ENCODE measurements at regions not wholly inside any gene's neighbourhood (a gene's known extent, or its start where the extent isn't known, plus 50 kb on each side); places are given as distances from the start of the nearest gene placed in this dataset.

DNA sequence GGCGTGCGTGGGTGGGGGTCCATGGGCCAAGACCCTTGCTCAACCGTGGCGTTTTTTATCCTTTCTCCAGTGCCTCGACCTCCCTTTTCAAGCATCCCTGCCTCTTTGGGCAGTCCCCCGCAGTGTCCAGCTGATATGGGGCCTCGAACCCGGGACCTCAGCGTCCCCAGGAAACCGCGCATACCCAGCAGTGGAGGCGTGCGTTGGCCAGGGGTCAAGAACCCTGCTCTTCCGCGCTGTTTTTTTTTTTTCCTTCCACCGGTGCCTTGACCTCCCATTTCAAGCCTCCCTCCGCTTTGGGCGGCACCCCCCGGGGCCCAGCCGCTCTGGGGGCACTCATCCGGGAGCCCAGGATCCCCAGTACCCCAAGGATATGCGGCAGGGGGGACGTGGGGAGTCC lies 325.8 kb downstream of the ALG10 start:
- Histone ChIP-seq H3K36me3 (ENCODE audit: control insufficient read depth in 4 of 4, insufficient read depth in 3 of 4, low read depth in 1 of 4, low read length in 3 of 4) (no peaks in the 10 kb centered on the region), H3K9ac (ENCODE audit: low read depth in 1 of 2, low read length in 2 of 2) (no peak overlapping the region), H3K9me3 (ENCODE audit: control insufficient read depth in 4 of 4, low read length in 3 of 4) (peaks cover 0 to 4% (median 2%) of the 10 kb centered on the region in 4 donors), H3K4me3 (ENCODE audit: low read depth in 1 of 3, low read length in 3 of 3) (no peak overlapping the region), H3K27ac (ENCODE audit: low read depth in 1 of 2, low read length in 2 of 2) (no peak overlapping the region), H3K4me1 (ENCODE audit: control insufficient read depth in 4 of 4, insufficient read depth in 4 of 4, low read length in 3 of 4) (peaks cover 0 to 2% (median 0%) of the 10 kb centered on the region in 4 donors), H3K27me3 (ENCODE audit: control insufficient read depth in 4 of 4, insufficient read depth in 4 of 4, low read length in 3 of 4) (peaks cover 0 to 13% (median 0%) of the 10 kb centered on the region in 4 donors)
- no peak for DNase-seq (ENCODE audit: low spot score)
- 55% methylated on average over 23 of the region's 23 CpGs for WGBS
- no peak for TF ChIP-seq SP1 (IDR thresholded peaks at IDR 0.05)

DNA sequence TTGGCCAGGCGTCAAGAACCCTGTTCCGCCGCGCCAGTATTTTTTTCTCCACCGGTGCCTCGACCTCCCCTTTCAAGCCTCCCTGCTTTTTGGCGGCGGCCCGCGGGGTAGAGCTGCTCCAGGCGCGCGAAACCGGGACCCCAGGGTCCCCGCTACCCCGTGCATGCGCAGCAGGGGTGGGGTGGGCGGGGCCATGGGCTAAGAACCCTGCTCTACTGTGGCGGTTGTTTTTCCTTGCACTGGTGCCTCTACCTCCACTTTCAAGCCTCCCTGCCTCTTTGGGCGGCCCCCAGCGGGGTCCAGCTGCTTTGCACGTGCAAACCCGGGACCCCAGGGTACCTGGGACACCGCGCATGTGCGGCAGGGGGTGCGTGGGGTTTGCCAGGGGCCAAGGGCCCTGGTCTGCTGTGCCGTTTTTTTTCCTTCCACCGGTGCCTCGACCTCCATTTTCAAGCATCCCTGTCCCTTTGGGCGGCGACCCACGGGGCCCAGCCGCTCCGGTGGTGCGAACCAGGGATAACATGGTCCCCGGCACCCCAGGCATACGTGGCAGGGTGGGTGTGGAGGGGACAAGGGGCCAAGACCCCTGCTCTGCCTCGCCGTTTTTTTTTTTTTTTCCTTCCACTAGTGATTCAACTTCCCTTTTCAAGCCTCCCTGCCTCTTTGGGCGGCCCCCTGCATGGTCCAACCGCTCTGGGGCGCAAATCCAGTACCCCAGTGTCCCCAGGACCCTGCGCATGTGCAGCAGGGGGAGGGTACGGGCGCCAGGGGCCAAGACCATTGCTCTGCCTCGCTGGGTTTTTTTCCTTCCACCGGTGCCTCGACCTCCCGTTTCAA lies 326.8 kb downstream of the ALG10 start:
- peaks cover 0 to 3% (median 0%) of the 10 kb centered on the region in 4 donors for H3K9me3 ChIP-seq (ENCODE audit: control insufficient read depth in 4 of 4, low read length in 3 of 4)
- DNase-seq (ENCODE audit: low spot score), result no peak
- WGBS, result 38% methylated on average over 50 of the region's 50 CpGs

More for the DNA sequence above, 326.8 kb downstream of the ALG10 start:
- TF ChIP-seq GABPA (IDR thresholded peaks at IDR 0.05 in 1 of 2, conservative IDR thresholded peaks at IDR 0.05 in 1 of 2) (no peak), HNF4G (IDR thresholded peaks at IDR 0.05) (no peak), RXRA (IDR thresholded peaks at IDR 0.05) (no peak), YY1 (IDR thresholded peaks at IDR 0.05) (no peak), EGR1 (IDR thresholded peaks at IDR 0.05; ENCODE audit: low read depth in 2 of 2) (no peak), HNF4A (conservative IDR thresholded peaks at IDR 0.05) (no peak), NR2F2 (IDR thresholded peaks at IDR 0.05) (no peak), CTCF (IDR thresholded peaks at IDR 0.05; ENCODE audit: low read depth, low read length, missing input control) (no peak), TAF1 (conservative IDR thresholded peaks at IDR 0.05) (no peak), ATF3 (IDR thresholded peaks at IDR 0.05) (no peak), JUND (IDR thresholded peaks at IDR 0.05) (no peak), RAD21 (IDR thresholded peaks at IDR 0.05) (no peak)
- TF ChIP-seq, protein P1, sequence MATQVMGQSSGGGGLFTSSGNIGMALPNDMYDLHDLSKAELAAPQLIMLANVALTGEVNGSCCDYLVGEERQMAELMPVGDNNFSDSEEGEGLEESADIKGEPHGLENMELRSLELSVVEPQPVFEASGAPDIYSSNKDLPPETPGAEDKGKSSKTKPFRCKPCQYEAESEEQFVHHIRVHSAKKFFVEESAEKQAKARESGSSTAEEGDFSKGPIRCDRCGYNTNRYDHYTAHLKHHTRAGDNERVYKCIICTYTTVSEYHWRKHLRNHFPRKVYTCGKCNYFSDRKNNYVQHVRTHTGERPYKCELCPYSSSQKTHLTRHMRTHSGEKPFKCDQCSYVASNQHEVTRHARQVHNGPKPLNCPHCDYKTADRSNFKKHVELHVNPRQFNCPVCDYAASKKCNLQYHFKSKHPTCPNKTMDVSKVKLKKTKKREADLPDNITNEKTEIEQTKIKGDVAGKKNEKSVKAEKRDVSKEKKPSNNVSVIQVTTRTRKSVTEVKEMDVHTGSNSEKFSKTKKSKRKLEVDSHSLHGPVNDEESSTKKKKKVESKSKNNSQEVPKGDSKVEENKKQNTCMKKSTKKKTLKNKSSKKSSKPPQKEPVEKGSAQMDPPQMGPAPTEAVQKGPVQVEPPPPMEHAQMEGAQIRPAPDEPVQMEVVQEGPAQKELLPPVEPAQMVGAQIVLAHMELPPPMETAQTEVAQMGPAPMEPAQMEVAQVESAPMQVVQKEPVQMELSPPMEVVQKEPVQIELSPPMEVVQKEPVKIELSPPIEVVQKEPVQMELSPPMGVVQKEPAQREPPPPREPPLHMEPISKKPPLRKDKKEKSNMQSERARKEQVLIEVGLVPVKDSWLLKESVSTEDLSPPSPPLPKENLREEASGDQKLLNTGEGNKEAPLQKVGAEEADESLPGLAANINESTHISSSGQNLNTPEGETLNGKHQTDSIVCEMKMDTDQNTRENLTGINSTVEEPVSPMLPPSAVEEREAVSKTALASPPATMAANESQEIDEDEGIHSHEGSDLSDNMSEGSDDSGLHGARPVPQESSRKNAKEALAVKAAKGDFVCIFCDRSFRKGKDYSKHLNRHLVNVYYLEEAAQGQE (IDR thresholded peaks at IDR 0.05), result no peak
- TF ChIP-seq, protein P2, sequence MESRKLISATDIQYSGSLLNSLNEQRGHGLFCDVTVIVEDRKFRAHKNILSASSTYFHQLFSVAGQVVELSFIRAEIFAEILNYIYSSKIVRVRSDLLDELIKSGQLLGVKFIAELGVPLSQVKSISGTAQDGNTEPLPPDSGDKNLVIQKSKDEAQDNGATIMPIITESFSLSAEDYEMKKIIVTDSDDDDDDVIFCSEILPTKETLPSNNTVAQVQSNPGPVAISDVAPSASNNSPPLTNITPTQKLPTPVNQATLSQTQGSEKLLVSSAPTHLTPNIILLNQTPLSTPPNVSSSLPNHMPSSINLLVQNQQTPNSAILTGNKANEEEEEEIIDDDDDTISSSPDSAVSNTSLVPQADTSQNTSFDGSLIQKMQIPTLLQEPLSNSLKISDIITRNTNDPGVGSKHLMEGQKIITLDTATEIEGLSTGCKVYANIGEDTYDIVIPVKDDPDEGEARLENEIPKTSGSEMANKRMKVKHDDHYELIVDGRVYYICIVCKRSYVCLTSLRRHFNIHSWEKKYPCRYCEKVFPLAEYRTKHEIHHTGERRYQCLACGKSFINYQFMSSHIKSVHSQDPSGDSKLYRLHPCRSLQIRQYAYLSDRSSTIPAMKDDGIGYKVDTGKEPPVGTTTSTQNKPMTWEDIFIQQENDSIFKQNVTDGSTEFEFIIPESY (IDR thresholded peaks at IDR 0.05), result no peak
- Histone ChIP-seq H3K36me3 (ENCODE audit: control insufficient read depth in 4 of 4, insufficient read depth in 3 of 4, low read depth in 1 of 4, low read length in 3 of 4) (no peaks in the 10 kb centered on the region), H3K4me1 (ENCODE audit: control insufficient read depth in 4 of 4, insufficient read depth in 4 of 4, low read length in 3 of 4) (peaks cover 0 to 2% (median 0%) of the 10 kb centered on the region in 4 donors), H3K27ac (ENCODE audit: low read depth in 1 of 2, low read length in 2 of 2) (no peak overlapping the region), H3K9ac (ENCODE audit: low read depth in 1 of 2, low read length in 2 of 2) (no peak overlapping the region), H3K4me3 (ENCODE audit: low read depth in 1 of 3, low read length in 3 of 3) (no peak overlapping the region), H3K27me3 (ENCODE audit: control insufficient read depth in 4 of 4, insufficient read depth in 4 of 4, low read length in 3 of 4) (peaks cover 0 to 5% (median 0%) of the 10 kb centered on the region in 4 donors)
